A549 (cell line): ENCODE measurements at regions not wholly inside any gene's neighbourhood (a gene's known extent, or its start where the extent isn't known, plus 50 kb on each side); places are given as distances from the start of the nearest gene placed in this dataset.

Source experiments
- EP300 ChIP-seq, 2 experiments: fragments of >200 bp; sonication (Bioruptor Twin); formaldehyde crosslinking; IDR thresholded peaks; 2 replicates in 1 of 2; 3 replicates in 1 of 2; pipeline ENCODE4 v1.6.1; 2016 to 2017
- POLR2A ChIP-seq: IDR thresholded peaks from 2 replicates; pipeline ENCODE4 v1.6.1; 2012; ENCODE audit warnings: mild to moderate bottlenecking, low read length
- RNF2 ChIP-seq: fragments of 200-600 bp; sonication (generic); IDR thresholded peaks from 2 replicates; pipeline ENCODE4 v1.6.1; 2016; ENCODE audit warnings: low read depth, mild to moderate bottlenecking, antibody characterized with exemption, moderate library complexity, borderline replicate concordance
- TF ChIP-seq, protein P1 (sequence below): fragments of >200 bp; sonication (Bioruptor Twin); formaldehyde crosslinking; IDR thresholded peaks from 3 replicates; pipeline ENCODE4 v1.5.1; 2016

DNA sequence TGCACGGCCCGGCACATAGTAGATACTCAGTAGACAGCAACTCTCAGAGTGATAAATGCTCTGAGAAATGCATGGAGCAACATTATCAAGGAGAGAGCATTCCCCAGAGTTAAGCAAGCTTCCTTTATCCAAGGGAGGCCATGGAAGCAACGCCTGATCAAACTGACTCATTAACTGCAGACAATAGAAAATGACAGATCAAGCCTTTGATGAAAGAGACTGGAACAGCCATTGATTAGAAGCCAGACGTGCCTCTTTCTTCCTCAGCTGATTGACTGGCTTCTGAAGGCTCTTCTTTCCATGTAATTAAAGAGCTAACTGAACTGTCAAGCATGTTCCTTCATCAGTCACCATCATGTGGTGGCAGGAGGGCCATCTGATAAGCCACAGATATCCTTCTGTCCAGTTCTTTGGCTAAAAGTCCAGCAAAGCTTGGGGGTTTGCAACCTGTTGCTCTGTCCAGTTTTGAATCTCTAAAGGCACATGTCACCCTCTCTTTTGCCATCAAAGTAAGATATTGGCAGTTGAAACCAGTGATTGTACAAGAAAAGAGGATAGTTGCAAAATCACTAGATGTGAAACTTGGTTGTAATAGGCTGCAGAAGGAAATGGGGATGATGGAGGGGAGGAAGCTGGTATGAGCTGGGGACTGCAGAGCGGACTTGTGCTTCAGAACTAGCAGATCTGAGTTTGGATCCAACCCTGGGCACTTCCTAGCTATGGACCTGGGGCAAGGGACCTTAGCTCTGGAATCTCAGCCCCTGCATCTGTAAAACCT, 188.0 kb downstream of the HAPSTR1 start:
- TF ChIP-seq POLR2A (no peak), RNF2 (no peak), EP300 (IDR thresholded peaks at IDR 0.05) (no peak)
- TF ChIP-seq, protein P1, sequence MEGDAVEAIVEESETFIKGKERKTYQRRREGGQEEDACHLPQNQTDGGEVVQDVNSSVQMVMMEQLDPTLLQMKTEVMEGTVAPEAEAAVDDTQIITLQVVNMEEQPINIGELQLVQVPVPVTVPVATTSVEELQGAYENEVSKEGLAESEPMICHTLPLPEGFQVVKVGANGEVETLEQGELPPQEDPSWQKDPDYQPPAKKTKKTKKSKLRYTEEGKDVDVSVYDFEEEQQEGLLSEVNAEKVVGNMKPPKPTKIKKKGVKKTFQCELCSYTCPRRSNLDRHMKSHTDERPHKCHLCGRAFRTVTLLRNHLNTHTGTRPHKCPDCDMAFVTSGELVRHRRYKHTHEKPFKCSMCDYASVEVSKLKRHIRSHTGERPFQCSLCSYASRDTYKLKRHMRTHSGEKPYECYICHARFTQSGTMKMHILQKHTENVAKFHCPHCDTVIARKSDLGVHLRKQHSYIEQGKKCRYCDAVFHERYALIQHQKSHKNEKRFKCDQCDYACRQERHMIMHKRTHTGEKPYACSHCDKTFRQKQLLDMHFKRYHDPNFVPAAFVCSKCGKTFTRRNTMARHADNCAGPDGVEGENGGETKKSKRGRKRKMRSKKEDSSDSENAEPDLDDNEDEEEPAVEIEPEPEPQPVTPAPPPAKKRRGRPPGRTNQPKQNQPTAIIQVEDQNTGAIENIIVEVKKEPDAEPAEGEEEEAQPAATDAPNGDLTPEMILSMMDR, result no peak
